Progenitor cell of endocrine pancreas (in vitro differentiated cells): ENCODE measurements at regions not wholly inside any gene's neighbourhood (a gene's known extent, or its start where the extent isn't known, plus 50 kb on each side); places are given as distances from the start of the nearest gene placed in this dataset.
A peak's percentile ranks its signal among the peaks of the same experiment; 100 is the strongest.

Experiments
- DNase-seq: peaks from one replicate; pipeline ENCODE4 v3.0.0; 2021; ENCODE audit warnings: low spot score; ENCODE audit not compliant: unreplicated experiment
- H3K27ac Mint-ChIP-seq: 2 replicates; pipeline ENCODE4 v1.8.0; 2021; ENCODE audit warnings: mild to moderate bottlenecking, moderate library complexity, mixed read lengths
- H3K27me3 Mint-ChIP-seq: 2 replicates; pipeline ENCODE4 v1.8.0; 2021; ENCODE audit warnings: mixed read lengths
- H3K36me3 Mint-ChIP-seq: 2 replicates; pipeline ENCODE4 v1.8.0; 2022; ENCODE audit warnings: mixed read lengths; ENCODE audit not compliant: insufficient read depth
- H3K4me1 Mint-ChIP-seq: 2 replicates; pipeline ENCODE4 v1.8.0; 2021; ENCODE audit warnings: low read depth, mixed read lengths
- H3K4me3 Mint-ChIP-seq: 2 replicates; pipeline ENCODE4 v1.8.0; 2021; ENCODE audit warnings: low read depth, mild to moderate bottlenecking, moderate library complexity, mixed read lengths
- H3K9me3 Mint-ChIP-seq: 2 replicates; pipeline ENCODE4 v1.8.0; 2021; ENCODE audit warnings: low read depth, mixed read lengths
- TF ChIP-seq, protein P1 (sequence below): fragments of 200-600 bp; sonication (generic); IDR thresholded peaks from one replicate; pipeline ENCODE4 v1.5.0; 2021; ENCODE audit warnings: antibody characterized with exemption, mild to moderate bottlenecking; ENCODE audit not compliant: unreplicated experiment

DNA sequence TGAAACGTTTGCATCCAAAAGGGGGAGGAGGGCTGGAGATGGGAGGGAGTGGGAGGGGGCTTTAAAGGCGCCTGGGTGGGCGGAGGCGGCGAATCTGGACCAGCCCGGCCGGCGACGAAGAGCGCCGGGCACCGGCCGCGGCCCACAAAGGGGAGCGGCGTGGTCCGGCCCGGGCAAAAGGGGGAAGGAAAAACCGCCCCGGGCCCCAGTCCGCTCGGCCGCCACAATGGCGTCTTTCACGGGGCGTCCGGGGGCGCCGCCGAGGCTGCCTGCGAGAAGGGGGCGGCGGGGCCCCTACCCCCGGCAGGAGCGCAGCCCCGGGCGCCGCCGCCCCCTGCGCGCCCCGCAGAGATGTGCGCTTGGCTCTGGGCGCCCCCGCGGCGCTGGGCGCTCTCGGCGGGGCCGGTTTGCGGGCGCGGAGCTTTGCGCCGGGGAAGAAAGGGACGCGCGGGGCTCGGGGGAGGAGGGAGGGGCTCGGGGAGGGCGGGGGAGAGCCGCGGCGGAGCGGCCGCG lies 108.1 kb upstream of the KCTD1 start:
- DNase-seq, result no peak
- H3K4me3 Mint-ChIP-seq, result peak overlapping the region; percentile 75
- TF ChIP-seq, protein P1, sequence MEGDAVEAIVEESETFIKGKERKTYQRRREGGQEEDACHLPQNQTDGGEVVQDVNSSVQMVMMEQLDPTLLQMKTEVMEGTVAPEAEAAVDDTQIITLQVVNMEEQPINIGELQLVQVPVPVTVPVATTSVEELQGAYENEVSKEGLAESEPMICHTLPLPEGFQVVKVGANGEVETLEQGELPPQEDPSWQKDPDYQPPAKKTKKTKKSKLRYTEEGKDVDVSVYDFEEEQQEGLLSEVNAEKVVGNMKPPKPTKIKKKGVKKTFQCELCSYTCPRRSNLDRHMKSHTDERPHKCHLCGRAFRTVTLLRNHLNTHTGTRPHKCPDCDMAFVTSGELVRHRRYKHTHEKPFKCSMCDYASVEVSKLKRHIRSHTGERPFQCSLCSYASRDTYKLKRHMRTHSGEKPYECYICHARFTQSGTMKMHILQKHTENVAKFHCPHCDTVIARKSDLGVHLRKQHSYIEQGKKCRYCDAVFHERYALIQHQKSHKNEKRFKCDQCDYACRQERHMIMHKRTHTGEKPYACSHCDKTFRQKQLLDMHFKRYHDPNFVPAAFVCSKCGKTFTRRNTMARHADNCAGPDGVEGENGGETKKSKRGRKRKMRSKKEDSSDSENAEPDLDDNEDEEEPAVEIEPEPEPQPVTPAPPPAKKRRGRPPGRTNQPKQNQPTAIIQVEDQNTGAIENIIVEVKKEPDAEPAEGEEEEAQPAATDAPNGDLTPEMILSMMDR, result no peak

DNA sequence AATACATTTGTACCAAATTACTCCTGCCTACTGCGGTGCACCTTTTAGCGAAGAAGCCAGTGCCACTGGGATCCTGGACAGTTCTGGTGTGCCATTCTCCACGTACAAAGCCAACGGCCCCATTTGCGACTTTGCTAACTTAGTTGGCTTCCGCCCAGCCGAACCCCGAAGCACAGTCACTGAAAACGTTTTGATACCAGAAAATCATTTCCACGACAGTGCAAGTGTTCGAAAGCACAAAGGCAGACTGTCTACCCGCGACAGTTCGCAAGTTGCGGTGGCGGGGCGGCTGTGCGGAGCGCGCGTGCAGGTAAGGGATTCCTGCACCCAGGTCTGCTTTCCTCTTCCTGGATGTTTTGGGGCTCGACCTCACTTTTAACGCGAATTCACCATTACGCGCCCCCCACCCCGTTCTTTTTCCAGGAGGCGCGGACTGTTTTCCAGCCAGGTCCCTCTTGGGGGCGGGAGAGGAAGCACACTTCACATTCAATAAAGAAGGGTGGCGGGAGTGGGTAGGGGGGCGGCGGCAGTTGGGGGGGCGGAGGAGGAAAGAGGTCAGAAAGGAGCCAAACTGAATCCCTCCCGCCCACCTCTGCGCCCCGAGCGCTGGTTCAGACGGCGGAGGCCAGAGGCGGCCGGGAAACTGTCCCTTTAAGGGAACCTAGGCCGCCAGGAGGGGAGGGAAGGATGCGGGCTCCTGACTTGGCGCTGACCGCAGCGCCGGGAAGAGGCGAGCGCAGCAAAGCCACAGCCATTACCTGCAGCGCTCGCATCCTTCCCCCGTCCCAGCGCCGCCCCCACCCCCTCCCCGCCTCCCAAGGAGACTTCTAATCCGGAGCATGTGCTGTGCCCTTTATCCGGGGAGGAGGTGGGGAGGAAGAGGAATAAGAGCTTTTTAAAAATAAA lies 107.4 kb upstream of the KCTD1 start:
- Mint-ChIP-seq H3K27me3 (peaks cover 16% of the 10 kb centered on the region), H3K4me1 (peaks cover 32% of the 10 kb centered on the region), H3K36me3 (no peaks in the 10 kb centered on the region), H3K27ac (peak overlapping the region; percentile 51), H3K9me3 (no peaks in the 10 kb centered on the region), H3K4me3 (peak overlapping the region; percentile 75)
- peak; percentile 43 for DNase-seq
- TF ChIP-seq, protein P1, result peak; percentile 40

More for the DNA sequence above, 108.1 kb upstream of the KCTD1 start:
- Mint-ChIP-seq H3K27ac (no peak overlapping the region), H3K9me3 (no peaks in the 10 kb centered on the region), H3K4me1 (peaks cover 35% of the 10 kb centered on the region), H3K27me3 (peaks cover 10% of the 10 kb centered on the region), H3K36me3 (no peaks in the 10 kb centered on the region)

DNA sequence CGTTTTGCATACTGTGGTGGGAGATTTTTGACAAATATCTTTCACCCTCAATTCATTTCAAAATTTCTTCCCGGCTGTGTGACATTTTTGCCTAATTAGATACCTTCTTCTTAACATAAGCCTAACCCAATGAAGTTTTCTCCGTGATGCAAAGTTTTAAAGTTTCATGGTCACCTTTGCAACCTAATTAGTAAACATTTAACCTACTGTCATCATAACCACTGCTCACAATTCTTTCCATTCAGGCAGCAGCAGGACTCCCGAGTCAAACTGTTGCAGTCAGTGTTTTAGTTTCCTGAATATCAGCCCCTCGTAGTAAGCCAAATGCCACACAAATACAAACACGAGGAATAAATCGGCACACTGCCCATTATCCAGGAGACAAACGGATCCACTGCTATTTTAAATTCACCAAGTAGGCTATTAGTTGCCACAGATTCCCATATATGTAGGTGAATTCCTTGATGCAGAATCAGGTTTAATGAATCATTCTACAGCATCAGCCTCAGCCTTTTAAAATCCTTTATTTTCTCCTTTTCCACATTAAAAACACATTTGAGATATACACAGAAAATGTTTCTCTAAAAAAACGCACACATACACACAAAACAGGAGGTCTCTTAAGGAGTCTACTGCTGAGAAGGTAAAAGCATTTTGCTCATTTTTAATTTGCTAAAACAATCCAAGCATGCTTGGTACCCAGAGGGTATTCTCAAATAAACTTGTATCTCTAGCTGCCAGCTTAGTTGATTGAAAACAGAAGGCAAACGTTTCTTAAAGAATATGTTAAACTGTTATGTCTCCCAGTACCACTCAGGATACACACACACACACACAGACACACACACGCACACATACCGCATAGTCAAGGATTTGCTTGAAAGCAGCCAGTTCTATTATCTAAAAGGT lies 106.5 kb upstream of the KCTD1 start:
- Mint-ChIP-seq H3K9me3 (no peaks in the 10 kb centered on the region), H3K27ac (peak overlapping the region; percentile 22), H3K27me3 (peaks cover 23% of the 10 kb centered on the region), H3K4me1 (peaks cover 30% of the 10 kb centered on the region), H3K4me3 (peak overlapping the region; percentile 75), H3K36me3 (no peaks in the 10 kb centered on the region)
- TF ChIP-seq, protein P1, result no peak
- no peak for DNase-seq

DNA sequence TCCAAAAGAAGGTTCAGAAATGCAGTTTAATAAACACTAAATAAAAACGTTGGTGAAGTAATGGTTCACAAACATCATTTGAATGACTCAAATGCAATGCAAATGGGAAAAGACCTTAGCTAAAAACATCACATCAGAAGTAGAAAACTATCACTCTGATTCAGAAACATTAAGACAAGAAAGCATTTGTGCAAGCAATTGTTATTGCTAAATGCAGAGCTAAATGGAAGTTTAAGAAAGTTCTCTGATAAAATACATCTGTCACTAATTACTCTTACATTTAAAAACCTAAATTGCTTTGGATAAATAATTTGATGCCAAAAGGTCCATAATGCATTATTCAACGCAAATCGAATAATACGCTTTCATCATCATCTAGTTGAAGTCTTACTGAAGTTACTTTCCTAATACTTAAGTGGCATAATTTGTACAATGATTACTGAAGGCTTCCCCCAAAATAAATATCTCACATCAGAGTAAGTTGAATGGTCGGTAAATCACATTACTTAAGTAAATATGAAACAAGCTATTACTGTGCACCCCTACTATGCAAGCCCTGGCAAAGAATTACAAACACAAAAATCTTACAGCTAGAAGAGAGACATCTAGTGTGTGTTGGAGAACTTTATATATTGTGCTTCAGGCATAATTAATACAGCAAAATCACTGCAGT lies 105.7 kb upstream of the KCTD1 start:
- Mint-ChIP-seq H3K27me3 (peaks cover 25% of the 10 kb centered on the region), H3K27ac (no peak overlapping the region), H3K4me3 (no peak overlapping the region), H3K9me3 (no peaks in the 10 kb centered on the region), H3K4me1 (peaks cover 30% of the 10 kb centered on the region), H3K36me3 (no peaks in the 10 kb centered on the region)
- DNase-seq, result no peak
- TF ChIP-seq, protein P1, result no peak
